Activated T-cell treated with anti-CD3 and anti-CD28 coated beads, Interleukin-2, amount 50 U/mL, for 72 hours (primary cell): ENCODE measurements at regions not wholly inside any gene's neighbourhood (a gene's known extent, or its start where the extent isn't known, plus 50 kb on each side); places are given as distances from the start of the nearest gene placed in this dataset.
A peak's percentile ranks its signal among the peaks of the same experiment; 100 is the strongest.

Experiments
- ATAC-seq, 2 donors: fragments of 150-1000 bp; cut with Tn5 transposase; replicated peaks in 1 of 2; 2 replicates each; pipeline ENCODE4 v1.10.0; 2021; ENCODE audit warnings: moderate library complexity in 2 of 2, mild to moderate bottlenecking in 1 of 2
- DNase-seq, 2 donors: peaks; one replicate each; pipeline ENCODE4 v3.0.0; 2021 to 2022; ENCODE audit warnings: mixed read lengths in 1 of 2
- H3K27ac Mint-ChIP-seq: one replicate; pipeline ENCODE4 v1.8.0; 2022; ENCODE audit warnings: mild to moderate bottlenecking, moderate library complexity, mixed read lengths
- H3K27me3 Mint-ChIP-seq: one replicate; pipeline ENCODE4 v1.8.0; 2022; ENCODE audit warnings: low read depth, mixed read lengths
- H3K36me3 Mint-ChIP-seq, 2 donors: one replicate each; pipeline ENCODE4 v1.8.0; 2022; ENCODE audit warnings: mixed read lengths in 2 of 2, mild to moderate bottlenecking in 1 of 2; ENCODE audit not compliant: insufficient read depth in 2 of 2
- H3K4me1 Mint-ChIP-seq: one replicate; pipeline ENCODE4 v1.8.0; 2022; ENCODE audit warnings: low read depth, mixed read lengths
- H3K4me3 Mint-ChIP-seq, 2 donors: one replicate each; pipeline ENCODE4 v1.8.0; 2022; ENCODE audit warnings: mild to moderate bottlenecking in 2 of 2, mixed read lengths in 2 of 2, moderate library complexity in 2 of 2
- H3K9me3 Mint-ChIP-seq, 2 donors: one replicate each; pipeline ENCODE4 v1.8.0; 2022; ENCODE audit warnings: mixed read lengths in 2 of 2

DNA sequence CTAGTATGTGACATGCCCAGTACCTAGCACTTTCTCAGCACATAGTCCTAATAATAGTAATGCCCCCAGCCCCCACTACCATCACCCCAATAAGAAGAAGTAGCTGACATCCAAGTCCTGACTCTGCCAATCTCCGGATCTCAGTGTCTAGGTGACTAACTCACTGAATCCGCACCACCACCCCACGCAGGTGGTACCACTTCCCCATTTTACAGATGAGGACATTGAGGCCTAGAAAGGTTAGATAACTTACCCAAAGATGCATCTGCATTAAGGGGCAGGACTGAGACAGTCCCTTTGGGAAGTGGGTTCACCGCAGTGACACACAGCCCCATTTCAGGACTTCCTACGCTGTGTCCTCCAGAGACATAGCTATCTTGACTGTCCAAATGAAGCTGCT is 241.2 kb downstream of the TFAP2C start:
- ATAC-seq (no peak), DNase-seq (no peak)
- H3K27ac Mint-ChIP-seq: no peak overlapping the region
- H3K27me3 Mint-ChIP-seq: no peaks in the 10 kb centered on the region
- no peaks in the 10 kb centered on the region for H3K9me3 Mint-ChIP-seq
- no peaks in the 10 kb centered on the region for H3K36me3 Mint-ChIP-seq
- H3K4me1 Mint-ChIP-seq: no peaks in the 10 kb centered on the region
- H3K4me3 Mint-ChIP-seq: no peak overlapping the region

DNA sequence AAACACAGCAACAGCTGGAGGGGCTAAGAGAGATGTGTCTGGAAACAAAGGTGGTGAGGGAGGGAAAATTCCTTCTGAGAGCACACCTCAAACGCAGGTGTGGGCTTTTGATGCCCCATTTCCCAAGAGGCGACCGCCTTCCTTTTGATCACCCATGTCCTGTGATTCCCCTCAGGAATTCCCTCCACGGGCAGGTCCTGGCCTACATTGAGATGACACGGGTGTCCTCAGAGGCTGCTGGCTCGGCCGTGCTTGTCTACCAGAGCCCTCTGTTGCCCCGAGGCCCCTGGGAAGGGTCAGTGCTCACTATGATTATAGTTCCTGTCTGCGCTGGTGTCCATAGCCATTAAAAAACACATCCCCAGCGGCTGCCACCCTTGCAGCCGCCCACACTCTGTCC is 242.6 kb downstream of the TFAP2C start:
- no peak for DNase-seq
- Mint-ChIP-seq H3K27me3 (no peaks in the 10 kb centered on the region), H3K36me3 (no peaks in the 10 kb centered on the region), H3K9me3 (no peaks in the 10 kb centered on the region), H3K4me3 (no peak overlapping the region), H3K4me1 (no peaks in the 10 kb centered on the region), H3K27ac (no peak overlapping the region)
- no peak for ATAC-seq

DNA sequence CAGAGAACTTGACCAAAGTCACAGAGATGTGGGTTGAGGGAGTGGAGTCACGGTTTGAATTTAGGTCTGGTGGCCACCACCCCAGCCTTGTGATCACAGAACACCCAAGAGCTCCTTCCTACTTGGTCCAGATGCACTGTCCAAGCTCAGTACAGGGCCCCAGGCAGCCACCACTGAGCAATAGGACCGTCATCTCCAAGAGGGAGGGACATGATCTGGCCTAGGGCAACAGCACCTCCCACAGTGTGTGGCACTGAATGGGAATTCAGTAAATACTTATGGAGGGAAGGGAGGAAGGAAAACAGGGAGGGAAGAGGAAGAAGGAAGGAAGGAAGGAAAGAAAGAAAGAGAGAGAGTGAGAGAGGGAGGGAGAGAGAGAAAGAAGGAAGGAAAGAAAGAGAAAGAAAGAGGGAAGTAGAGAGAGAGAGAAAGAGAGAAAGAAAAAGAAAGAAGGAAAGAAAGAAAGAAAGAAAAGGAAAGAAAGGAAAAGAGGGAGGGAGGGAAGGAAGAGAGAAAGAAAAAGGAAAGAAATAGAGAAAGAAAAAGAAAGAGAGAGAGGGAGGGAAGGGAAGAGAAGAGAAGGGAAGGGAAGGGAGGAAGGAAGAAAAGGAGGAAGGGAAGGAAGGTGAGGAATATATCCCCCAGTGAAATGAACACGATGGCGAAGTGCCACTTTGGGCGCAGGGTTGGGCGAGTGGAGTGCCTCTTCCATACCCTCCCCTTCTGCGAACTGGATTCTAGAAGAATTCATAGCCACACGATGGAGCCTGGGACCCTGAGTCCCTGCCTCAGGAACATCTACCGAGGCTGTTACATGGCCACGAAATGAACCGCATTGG is 243.7 kb downstream of the TFAP2C start:
- Mint-ChIP-seq H3K9me3 (no peaks in the 10 kb centered on the region), H3K4me1 (no peaks in the 10 kb centered on the region), H3K4me3 (no peak overlapping the region), H3K27me3 (no peaks in the 10 kb centered on the region), H3K36me3 (no peaks in the 10 kb centered on the region), H3K27ac (no peak overlapping the region)
- DNase-seq: no peak
- no peak for ATAC-seq

DNA sequence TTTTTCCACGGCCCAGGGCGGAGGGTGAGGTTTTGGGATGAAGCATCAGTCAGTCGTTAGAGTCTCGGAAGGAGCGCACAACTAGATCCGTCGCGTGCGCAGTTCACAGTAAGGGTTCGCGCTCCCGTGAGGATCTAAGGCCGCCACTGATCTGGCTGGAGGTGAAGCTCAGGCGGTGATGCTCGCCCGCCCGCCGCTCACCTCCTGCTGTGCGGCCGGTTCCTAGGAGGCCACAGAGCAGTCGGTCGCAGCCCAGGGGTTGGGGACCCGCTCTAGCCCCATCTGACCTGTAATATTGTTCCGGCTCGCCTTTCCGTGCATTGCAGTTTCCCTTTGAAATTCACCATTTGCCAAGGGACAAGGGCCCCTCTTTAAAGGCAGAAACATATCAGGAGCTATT is 244.7 kb downstream of the TFAP2C start:
- Mint-ChIP-seq H3K27me3 (no peaks in the 10 kb centered on the region), H3K27ac (no peak overlapping the region), H3K9me3 (peaks cover 0 to 1% of the 10 kb centered on the region in 2 donors), H3K4me1 (no peaks in the 10 kb centered on the region), H3K4me3 (no peak overlapping the region), H3K36me3 (no peaks in the 10 kb centered on the region)
- ATAC-seq (no peak), DNase-seq (no peak)

DNA sequence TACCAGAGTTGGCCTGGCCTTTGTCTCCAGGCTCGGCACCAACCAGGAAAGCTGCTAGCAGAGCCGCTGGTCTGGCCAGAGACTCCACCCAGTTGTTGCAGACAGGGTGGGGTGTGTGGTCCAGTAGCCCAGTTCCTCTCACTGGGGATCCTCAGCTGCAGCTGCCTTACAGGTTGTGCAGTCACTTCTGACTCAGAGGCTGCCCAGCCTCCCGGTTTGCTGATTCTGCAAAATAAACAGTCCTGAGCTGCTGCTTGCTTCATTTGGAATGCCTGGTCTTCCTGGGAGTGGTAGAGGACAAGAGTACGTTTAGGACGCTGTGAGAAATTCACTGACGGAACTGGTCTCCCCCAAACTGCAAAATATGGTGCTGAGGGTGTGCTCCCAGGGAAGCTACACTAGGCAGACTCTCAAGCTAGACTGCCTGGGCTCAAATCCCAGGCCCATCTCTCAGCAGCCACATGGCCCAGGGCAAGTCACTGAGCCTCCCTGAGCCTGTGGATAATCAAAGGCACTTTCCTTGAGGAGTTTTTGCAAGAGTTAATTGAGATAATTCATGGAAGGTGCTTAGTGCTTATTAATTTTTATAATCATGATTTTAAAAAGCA is 246.1 kb downstream of the TFAP2C start:
- H3K4me3 Mint-ChIP-seq: no peak overlapping the region
- H3K4me1 Mint-ChIP-seq: no peaks in the 10 kb centered on the region
- ATAC-seq (no peak), DNase-seq (no peak)
- no peaks in the 10 kb centered on the region for H3K27me3 Mint-ChIP-seq
- no peak overlapping the region for H3K27ac Mint-ChIP-seq
- H3K36me3 Mint-ChIP-seq: no peaks in the 10 kb centered on the region
- peaks cover 0 to 3% of the 10 kb centered on the region in 2 donors for H3K9me3 Mint-ChIP-seq

DNA sequence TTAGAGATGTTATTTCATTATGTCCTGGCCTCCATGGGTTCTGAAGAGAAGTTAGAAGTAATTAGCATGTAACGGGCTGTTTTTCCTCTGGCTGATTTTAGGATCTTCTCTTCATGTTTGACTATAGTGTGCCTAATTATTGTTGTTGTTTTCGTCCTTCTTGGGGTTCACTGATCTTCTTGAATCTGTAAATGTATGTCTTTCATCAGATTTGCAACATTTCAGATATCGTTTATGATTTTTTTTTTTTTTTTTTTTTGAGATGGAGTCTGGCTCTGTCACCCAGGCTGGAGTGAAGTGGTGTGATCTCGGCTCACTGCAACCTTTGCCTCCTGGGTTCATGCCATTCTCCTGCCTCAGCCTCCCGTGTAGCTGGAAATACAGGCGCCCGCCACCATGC is 246.7 kb downstream of the TFAP2C start:
- no peak overlapping the region for H3K27ac Mint-ChIP-seq
- DNase-seq: no peak
- no peak for ATAC-seq
- H3K36me3 Mint-ChIP-seq: no peaks in the 10 kb centered on the region
- H3K9me3 Mint-ChIP-seq: peaks cover 0 to 3% of the 10 kb centered on the region in 2 donors
- no peaks in the 10 kb centered on the region for H3K4me1 Mint-ChIP-seq
- H3K4me3 Mint-ChIP-seq: no peak overlapping the region
- H3K27me3 Mint-ChIP-seq: no peaks in the 10 kb centered on the region

DNA sequence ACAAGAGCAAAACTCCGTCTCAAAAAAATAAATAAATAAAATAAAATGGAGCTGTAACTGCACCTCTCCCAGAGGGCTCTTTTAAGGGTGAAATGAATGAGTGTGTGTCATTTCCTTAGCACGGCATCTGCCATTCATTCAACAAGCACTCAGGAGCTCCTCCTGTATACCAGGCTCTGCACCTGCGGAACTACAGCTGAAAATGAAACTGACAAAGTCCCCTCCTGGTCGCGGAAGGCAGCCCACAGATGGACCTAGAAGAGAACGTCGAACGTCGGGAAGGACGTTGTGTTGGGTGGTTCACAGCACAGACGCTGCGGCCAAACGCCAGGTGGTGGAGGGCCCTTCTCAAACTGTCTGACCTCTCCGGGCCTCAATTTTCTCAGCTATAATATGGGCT is 256.4 kb downstream of the TFAP2C start:
- Mint-ChIP-seq H3K27me3 (no peaks in the 10 kb centered on the region), H3K4me3 (no peak overlapping the region), H3K36me3 (no peaks in the 10 kb centered on the region), H3K9me3 (no peaks in the 10 kb centered on the region), H3K4me1 (no peaks in the 10 kb centered on the region), H3K27ac (no peak overlapping the region)
- DNase-seq (no peak), ATAC-seq (no peak)

DNA sequence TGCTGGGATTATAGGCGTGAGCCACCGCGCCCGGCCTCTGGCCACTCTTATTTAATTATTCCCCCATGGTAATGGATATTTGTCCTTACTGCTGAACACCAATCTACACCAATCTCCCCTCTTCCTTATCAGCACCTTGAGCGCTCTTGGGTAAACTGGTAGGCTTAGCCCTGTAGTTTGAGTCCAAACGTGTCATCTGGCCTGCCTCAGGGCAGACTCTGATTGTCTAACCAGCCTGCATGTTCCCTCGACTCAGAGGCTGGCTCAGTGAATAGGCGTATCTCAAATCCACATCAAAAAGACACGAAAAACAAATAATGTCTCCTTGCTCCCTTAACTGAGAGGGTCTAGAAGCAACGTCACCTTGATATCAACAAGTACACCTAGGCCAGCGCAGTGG is 260.9 kb downstream of the TFAP2C start:
- Mint-ChIP-seq H3K9me3 (peaks cover 0 to 2% of the 10 kb centered on the region in 2 donors), H3K4me1 (no peaks in the 10 kb centered on the region), H3K36me3 (no peaks in the 10 kb centered on the region), H3K27me3 (no peaks in the 10 kb centered on the region), H3K4me3 (no peak overlapping the region), H3K27ac (no peak overlapping the region)
- no peak for DNase-seq
- no peak for ATAC-seq

DNA sequence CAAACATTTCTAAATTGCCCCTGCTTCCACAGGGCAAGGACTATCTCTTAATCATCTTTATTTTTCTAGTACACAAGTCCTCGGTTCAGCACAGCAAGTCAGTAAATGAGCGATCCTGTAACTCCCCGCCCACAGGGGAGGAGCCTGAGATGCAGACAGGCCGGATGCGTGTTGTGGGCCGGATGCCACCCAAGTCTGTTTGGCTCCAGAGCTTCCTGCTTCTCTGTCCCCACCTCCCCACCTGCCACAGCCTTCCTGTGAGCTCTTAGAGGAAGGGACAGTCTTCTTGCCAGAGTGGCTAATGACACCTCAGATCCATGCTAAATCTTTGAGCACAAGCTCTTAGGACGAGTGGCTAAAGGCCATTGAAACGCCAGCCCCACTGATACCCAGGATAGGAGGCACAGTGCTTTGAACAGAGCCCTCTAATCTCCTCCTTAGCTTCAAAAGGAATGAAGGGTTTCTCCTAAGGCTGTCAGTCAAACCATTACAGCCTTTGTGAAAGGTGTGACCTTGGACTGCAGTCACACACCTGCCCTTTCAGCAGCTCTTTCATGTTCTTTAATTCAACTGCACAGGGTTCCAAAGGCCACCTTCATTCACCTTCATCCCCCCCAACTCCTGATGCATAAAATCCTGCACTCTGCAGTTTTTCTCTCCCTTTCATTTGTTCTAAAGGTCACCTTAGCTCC is 264.3 kb downstream of the TFAP2C start:
- H3K27me3 Mint-ChIP-seq: peaks cover 2% of the 10 kb centered on the region
- H3K27ac Mint-ChIP-seq: no peak overlapping the region
- H3K9me3 Mint-ChIP-seq: peaks cover 0 to 2% of the 10 kb centered on the region in 2 donors
- no peaks in the 10 kb centered on the region for H3K36me3 Mint-ChIP-seq
- H3K4me1 Mint-ChIP-seq: no peaks in the 10 kb centered on the region
- peak in 1 of 2 donors; percentile 15 for DNase-seq
- peak in 1 of 2 donors; percentile 66 for ATAC-seq
- no peak overlapping the region for H3K4me3 Mint-ChIP-seq

DNA sequence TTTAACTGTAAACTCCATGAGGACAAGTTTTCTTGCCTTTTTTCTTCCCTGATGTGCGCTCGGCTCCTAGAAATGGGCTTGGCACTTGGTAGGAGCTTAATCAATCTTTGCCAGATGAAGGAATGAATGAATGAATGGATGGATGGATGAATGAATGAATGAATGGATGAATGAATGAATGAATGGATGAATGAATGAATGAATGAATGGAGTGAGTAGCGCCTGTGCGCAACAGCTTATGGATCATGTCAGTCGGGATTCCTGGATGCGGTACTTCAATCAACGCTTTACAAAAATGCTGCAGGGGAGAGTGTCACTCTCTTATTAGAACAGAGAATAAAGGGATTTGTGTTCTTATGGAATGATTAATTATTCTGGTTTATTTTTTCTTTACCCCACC is 267.3 kb downstream of the TFAP2C start:
- peaks cover 23% of the 10 kb centered on the region for H3K27me3 Mint-ChIP-seq
- H3K27ac Mint-ChIP-seq: no peak overlapping the region
- DNase-seq (no peak), ATAC-seq (no peak)
- no peaks in the 10 kb centered on the region for H3K4me1 Mint-ChIP-seq
- H3K9me3 Mint-ChIP-seq: peaks cover 2 to 5% of the 10 kb centered on the region in 2 donors
- no peak overlapping the region for H3K4me3 Mint-ChIP-seq
- peaks cover 0 to 3% of the 10 kb centered on the region in 2 donors for H3K36me3 Mint-ChIP-seq

DNA sequence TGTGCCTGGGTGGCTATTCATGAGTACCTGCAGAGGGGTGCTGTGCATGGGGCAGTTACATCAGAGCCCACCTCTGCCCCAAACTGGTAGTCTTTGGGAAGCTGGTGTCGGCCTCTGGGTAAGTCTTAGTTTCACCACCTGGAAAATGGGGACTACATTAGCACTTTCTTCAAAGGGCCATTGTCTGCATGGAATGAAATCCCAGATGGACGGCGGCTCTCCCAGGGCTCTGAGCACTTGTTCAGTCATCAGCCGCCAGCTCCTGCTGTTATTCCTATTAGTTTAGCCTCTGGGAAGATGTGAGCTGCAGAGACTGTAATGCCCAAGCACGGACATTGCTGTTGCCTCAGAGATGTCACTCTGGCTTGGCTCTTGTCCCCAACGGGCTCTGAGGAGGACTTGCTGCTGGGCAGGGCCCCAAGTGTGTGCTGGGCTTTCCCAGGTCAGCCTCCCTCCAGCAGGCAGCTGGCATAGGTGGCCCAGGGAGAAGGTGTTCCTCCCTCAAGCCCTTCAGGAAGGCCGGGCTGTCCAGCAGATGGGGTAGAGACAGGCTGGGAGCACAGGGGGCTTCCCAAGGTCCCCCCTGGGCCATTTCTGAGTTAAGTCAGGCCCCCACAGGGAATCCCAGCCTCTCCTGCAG is 268.3 kb downstream of the TFAP2C start:
- Mint-ChIP-seq H3K4me3 (no peak overlapping the region), H3K9me3 (peaks cover 2 to 5% of the 10 kb centered on the region in 2 donors), H3K4me1 (no peaks in the 10 kb centered on the region), H3K36me3 (peaks cover 0 to 3% of the 10 kb centered on the region in 2 donors), H3K27ac (no peak overlapping the region), H3K27me3 (peaks cover 23% of the 10 kb centered on the region)
- DNase-seq: no peak
- ATAC-seq: no peak

DNA sequence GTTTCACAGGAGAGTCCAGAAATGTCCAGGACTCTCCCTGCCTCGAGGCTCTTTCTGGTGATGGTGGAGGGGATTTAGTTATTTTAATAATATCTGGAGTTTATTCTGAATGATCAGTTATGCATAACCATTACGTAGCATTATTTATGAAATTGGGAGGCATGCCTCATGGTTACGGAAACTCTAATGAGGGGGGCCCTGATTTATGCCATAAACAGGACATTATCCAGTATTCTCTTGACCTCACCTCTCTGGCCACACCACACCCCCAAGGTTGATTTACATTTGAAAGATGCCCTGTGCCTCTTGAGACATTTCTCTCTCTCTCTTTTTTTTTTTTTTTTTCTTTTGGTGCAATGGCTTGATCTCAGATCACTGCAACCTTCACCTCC is 268.8 kb downstream of the TFAP2C start:
- peaks cover 2 to 5% of the 10 kb centered on the region in 2 donors for H3K9me3 Mint-ChIP-seq
- H3K27me3 Mint-ChIP-seq: peaks cover 23% of the 10 kb centered on the region
- H3K4me1 Mint-ChIP-seq: no peaks in the 10 kb centered on the region
- no peak for DNase-seq
- H3K27ac Mint-ChIP-seq: peak overlapping the region; percentile 56
- H3K36me3 Mint-ChIP-seq: peaks cover 0 to 3% of the 10 kb centered on the region in 2 donors
- no peak for ATAC-seq
- H3K4me3 Mint-ChIP-seq: no peak overlapping the region

DNA sequence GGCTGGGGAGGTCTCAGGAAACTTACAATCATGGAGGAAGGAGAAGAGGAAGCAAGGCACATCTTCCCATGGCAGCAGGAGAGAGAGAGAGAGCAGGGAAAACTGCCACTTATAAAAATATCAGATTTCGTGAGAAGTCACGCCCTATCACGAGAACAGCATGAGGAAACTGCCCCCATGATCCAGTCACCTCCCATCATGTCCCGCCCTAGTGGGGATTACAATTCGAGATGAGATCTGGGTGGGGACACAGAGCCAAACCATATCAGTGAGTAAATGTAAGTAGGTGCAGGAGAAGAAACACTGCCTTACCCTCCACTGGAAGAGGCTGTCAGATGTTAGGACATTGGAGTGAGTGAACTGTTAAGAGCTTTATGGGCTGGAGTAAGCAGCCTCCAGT is 270.4 kb downstream of the TFAP2C start:
- Mint-ChIP-seq H3K27ac (no peak overlapping the region), H3K4me3 (no peak overlapping the region), H3K4me1 (no peaks in the 10 kb centered on the region), H3K36me3 (peaks cover 0 to 3% of the 10 kb centered on the region in 2 donors), H3K9me3 (peaks cover 2 to 5% of the 10 kb centered on the region in 2 donors), H3K27me3 (peaks cover 23% of the 10 kb centered on the region)
- no peak for DNase-seq
- no peak for ATAC-seq
